GM12878 (cell line): ENCODE measurements at regions not wholly inside any gene's neighbourhood (a gene's known extent, or its start where the extent isn't known, plus 50 kb on each side); places are given as distances from the start of the nearest gene placed in this dataset.

Source experiments
- ATAC-seq: fragments of 200-7000 bp; cut with Tn5 transposase; 3 replicates; pipeline ENCODE4 v1.9.1; 2020; ENCODE audit warnings: mild to moderate bottlenecking, moderate library complexity
- BruUV-seq: library from RNA; stranded (reverse); fragments of 400-500 nt; replicated peaks from 2 replicates; lab custom pipeline; 2021; lab: Mats Ljungman, UMichigan
- CTCF ChIA-PET: fragments of 300-600 bp; sonication (Branson Sonifier 250); formaldehyde crosslinking; extraction: SDS; loops from one replicate; lab custom pipeline; 2021; ENCODE audit warnings: inconsistent platforms; lab: Yijun Ruan, JAX
- POLR2A ChIA-PET: fragments of 350-600 bp; formaldehyde crosslinking; extraction: SDS; loops from one replicate; lab custom pipeline; 2021; ENCODE audit warnings: inconsistent platforms; lab: Charles Lee
- RAD21 ChIA-PET: fragments of 300-600 bp; sonication (Branson Sonifier 250); formaldehyde crosslinking; loops from one replicate; lab custom pipeline; 2023; ENCODE audit warnings: antibody characterized with exemption; ENCODE audit not compliant: unreplicated experiment; lab: Charles Lee
- SMC1A ChIA-PET: fragments of 300-600 bp; sonication (Branson Sonifier 250); formaldehyde crosslinking; loops from one replicate; lab custom pipeline; 2023; ENCODE audit not compliant: unreplicated experiment, uncharacterized antibody; lab: Charles Lee
- DNase-seq: peaks from one replicate; pipeline ENCODE4 v3.0.0-alpha.2; 2011; ENCODE audit warnings: low read depth, low spot score
- FAIRE-seq: peaks from 3 replicates; lab custom pipeline; 2011; peaks lifted over from hg19 to GRCh38; lab: Jason Lieb, UNC
- H2AFZ ChIP-seq: 2 replicates; pipeline ENCODE4 v1.6.0; 2011; ENCODE audit warnings: low read depth, low read length, control low read depth; ENCODE audit not compliant: control insufficient read depth
- H3K27ac ChIP-seq: 2 replicates; pipeline ENCODE4 v1.5.1; 2011; ENCODE audit warnings: control low read depth; ENCODE audit not compliant: control insufficient read depth, insufficient read depth
- H3K27me3 ChIP-seq, 2 experiments: replicated peaks in 1 of 2; 2 replicates each; pipeline versions ENCODE4 v1.6.0 to v1.6.1; 2011; ENCODE audit warnings: low read length in 1 of 2; ENCODE audit not compliant: control insufficient read depth in 2 of 2, insufficient read depth in 2 of 2
- H3K36me3 ChIP-seq, 2 experiments: 2 replicates each; pipeline ENCODE4 v1.5.1; 2011; ENCODE audit warnings: low read length in 1 of 2; ENCODE audit not compliant: control insufficient read depth in 2 of 2, insufficient read depth in 2 of 2
- H3K4me1 ChIP-seq: 2 replicates; pipeline ENCODE4 v1.6.1; 2011; ENCODE audit warnings: mild to moderate bottlenecking, low read length, moderate library complexity, mixed read lengths; ENCODE audit not compliant: control insufficient read depth, insufficient read depth
- H3K4me2 ChIP-seq: 2 replicates; pipeline ENCODE4 v1.6.0; 2011; ENCODE audit warnings: control low read depth; ENCODE audit not compliant: control insufficient read depth, insufficient read depth
- H3K4me3 ChIP-seq: fragments of 200-600 bp; sonication (generic); 2 replicates; pipeline ENCODE4 v1.5.1; 2016
- H3K79me2 ChIP-seq: 2 replicates; pipeline ENCODE4 v1.6.0; 2011; ENCODE audit warnings: low read length; ENCODE audit not compliant: control insufficient read depth, insufficient read depth
- H3K9ac ChIP-seq: 2 replicates; pipeline ENCODE4 v1.8.0; 2011; ENCODE audit warnings: low read length, control low read depth, mixed read lengths; ENCODE audit not compliant: control insufficient read depth, insufficient read depth
- H3K9me3 ChIP-seq: replicated peaks from 3 replicates; pipeline ENCODE4 v1.5.1; 2011; ENCODE audit warnings: mild to moderate bottlenecking, low read length; ENCODE audit not compliant: control insufficient read depth, insufficient read depth
- H4K20me1 ChIP-seq: 2 replicates; pipeline ENCODE4 v1.6.0; 2011; ENCODE audit not compliant: control insufficient read depth, insufficient read depth
- CEBPB ChIP-seq, 2 experiments: fragments of 150-350 bp in 1 of 2; IDR thresholded peaks; 2 replicates each; pipeline ENCODE4 v1.6.1; 2012 to 2014; ENCODE audit warnings: low read depth in 2 of 2, low read length in 2 of 2, borderline replicate concordance in 1 of 2, inconsistent platforms in 1 of 2
- FOXM1 ChIP-seq: IDR thresholded peaks from 2 replicates; pipeline ENCODE4 v1.6.1; 2012; ENCODE audit warnings: low read depth, mild to moderate bottlenecking, inconsistent platforms, low read length, moderate library complexity
- HDGF ChIP-seq: fragments of 450-650 bp; IDR thresholded peaks from 2 replicates; pipeline ENCODE4 v1.6.1; 2016; ENCODE audit warnings: antibody characterized with exemption
- JUND ChIP-seq: IDR thresholded peaks from 2 replicates; pipeline ENCODE4 v1.6.1; 2012; ENCODE audit warnings: low read depth, mild to moderate bottlenecking, low read length, improper control_type of control experiment, moderate library complexity
- KDM1A ChIP-seq: fragments of 200-600 bp; sonication (generic); IDR thresholded peaks from 2 replicates; pipeline ENCODE4 v1.6.1; 2016; ENCODE audit warnings: borderline replicate concordance
- MTA3 ChIP-seq: IDR thresholded peaks from 2 replicates; pipeline ENCODE4 v1.6.1; 2012; ENCODE audit warnings: low read length, inconsistent platforms, borderline replicate concordance
- NFYA ChIP-seq: IDR thresholded peaks from 2 replicates; pipeline ENCODE4 v1.6.1; 2011; ENCODE audit warnings: low read depth, mild to moderate bottlenecking, low read length, improper control_type of control experiment, borderline replicate concordance
- PAX5 ChIP-seq: IDR thresholded peaks from 2 replicates; pipeline ENCODE4 v1.6.1; 2011; ENCODE audit warnings: low read depth, low read length, borderline replicate concordance
- POLR2AphosphoS2 ChIP-seq: IDR thresholded peaks from 2 replicates; pipeline ENCODE4 v1.6.1; 2011; ENCODE audit warnings: low read depth, mild to moderate bottlenecking, low read length, improper control_type of control experiment, moderate library complexity
- RBBP5 ChIP-seq: fragments of 200-600 bp; sonication (generic); conservative IDR thresholded peaks from 2 replicates; pipeline ENCODE4 v1.6.1; 2016
- SMC3 ChIP-seq: IDR thresholded peaks from 2 replicates; pipeline ENCODE4 v1.6.1; 2011; ENCODE audit warnings: low read length, improper control_type of control experiment, borderline replicate concordance
- SPI1 ChIP-seq: IDR thresholded peaks from 2 replicates; pipeline ENCODE4 v1.6.1; 2011; ENCODE audit warnings: low read depth, mild to moderate bottlenecking, low read length, moderate library complexity, borderline replicate concordance; ENCODE audit not compliant: insufficient read depth
- SREBF2 ChIP-seq: IDR thresholded peaks from 2 replicates; pipeline ENCODE4 v1.6.1; 2012; ENCODE audit warnings: mild to moderate bottlenecking, low read length
- ZBED1 ChIP-seq: IDR thresholded peaks from 2 replicates; pipeline ENCODE4 v1.6.1; 2016; ENCODE audit warnings: borderline replicate concordance
- ZNF384 ChIP-seq: IDR thresholded peaks from 2 replicates; pipeline ENCODE4 v1.6.1; 2012; ENCODE audit warnings: low read depth, mild to moderate bottlenecking, low read length, improper control_type of control experiment, borderline replicate concordance
- WGBS: methylation state at CpG from one replicate; pipeline ENCODE4 v1.1.6; 2016; ENCODE audit warnings: low lambda C conversion rate; ENCODE audit not compliant: insufficient replicate concordance, insufficient coverage; ENCODE audit errors: missing lambda C conversion rate; 5-methylcytosine and 5-hydroxymethylcytosine counted together
- in situ Hi-C: fragments of 300-500 bp; cut with MboI; formaldehyde crosslinking; loops from 9 replicates; pipeline ENCODE4 v1.14.3; 2018; ENCODE audit warnings: mixed read lengths
- intact Hi-C: fragments of 100-400 bp; cut with micrococcal nuclease; formaldehyde crosslinking; loops from one replicate; pipeline ENCODE4 v1.14.2; 2022; ENCODE audit not compliant: unreplicated experiment

DNA sequence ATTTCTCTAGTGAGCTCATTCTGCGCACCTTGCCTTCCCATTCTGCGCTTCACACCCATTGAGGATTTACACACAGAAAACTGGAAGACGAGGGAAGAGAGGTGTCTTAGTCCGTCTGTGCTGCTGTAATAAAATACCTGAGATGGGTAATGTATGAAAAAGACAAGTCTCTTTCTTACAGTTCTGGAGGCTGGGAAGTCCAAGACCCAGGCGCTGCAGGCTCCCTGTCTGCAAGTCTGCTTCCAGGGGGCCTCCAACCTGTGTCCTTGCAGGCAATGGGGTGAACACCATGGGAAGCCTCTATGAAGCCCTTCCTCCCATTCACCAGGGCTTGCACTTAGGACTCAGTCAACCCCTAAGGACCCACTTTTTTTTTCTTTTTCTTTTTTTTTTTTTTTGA is 245.0 kb downstream of the AUH start:
- BruUV-seq, result no TSS peak
- CTCF ChIA-PET, result no interaction called here

GRCh38 chr9:91117474-91117891 is 244.2 kb downstream of the AUH start:
- CTCF ChIA-PET, result no interaction called here

More for the DNA sequence above, 245.0 kb downstream of the AUH start:
- Histone ChIP-seq H4K20me1 (no peaks in the 10 kb centered on the region), H3K79me2 (no peaks in the 10 kb centered on the region), H3K9me3 (no peaks in the 10 kb centered on the region), H2AFZ (no peak overlapping the region), H3K27ac (no peak overlapping the region), H3K4me3 (no peak overlapping the region), H3K36me3 (no peaks in the 10 kb centered on the region), H3K9ac (no peak overlapping the region), H3K27me3 (peaks cover 4 to 5% of the 10 kb centered on the region in 2 experiments; a peak in 3 of 4 replicates), H3K4me1 (no peaks in the 10 kb centered on the region), H3K4me2 (no peak overlapping the region)
- ATAC-seq, result no peak
- RAD21 ChIA-PET, result no interaction called here
- in situ Hi-C loops (no loop called here), intact Hi-C loops (no loop called here)
- no peak for DNase-seq
- FAIRE-seq, result no peak
- POLR2A ChIA-PET, result no interaction called here
- TF ChIP-seq SMC3 (no peak), POLR2AphosphoS2 (no peak), FOXM1 (no peak), HDGF (no peak), PAX5 (no peak), NFYA (no peak), CEBPB (IDR thresholded peaks at IDR 0.05; ENCODE audit: borderline replicate concordance in 1 of 2, low read depth in 2 of 2, low read length in 2 of 2) (no peak), RBBP5 (no peak), ZNF384 (no peak), JUND (no peak), SREBF2 (no peak), MTA3 (no peak)
- SMC1A ChIA-PET, result no interaction called here
- 64% methylated on average over 5 of the region's 5 CpGs for WGBS

More at GRCh38 chr9:91117474-91117891, 244.2 kb downstream of the AUH start:
- in situ Hi-C loops, result no loop called here
- RAD21 ChIA-PET, result no interaction called here
- Histone ChIP-seq H3K27ac (no peak overlapping the region), H2AFZ (no peak overlapping the region), H3K27me3 (peaks cover 4 to 5% of the 10 kb centered on the region in 2 experiments; a peak in 3 of 4 replicates), H3K4me3 (no peak overlapping the region), H3K9ac (no peak overlapping the region), H3K9me3 (no peaks in the 10 kb centered on the region), H4K20me1 (no peaks in the 10 kb centered on the region), H3K4me1 (no peaks in the 10 kb centered on the region), H3K79me2 (no peaks in the 10 kb centered on the region), H3K36me3 (no peaks in the 10 kb centered on the region), H3K4me2 (no peak overlapping the region)
- no peak for DNase-seq
- POLR2A ChIA-PET, result no interaction called here
- no peak for FAIRE-seq
- WGBS, result 70% methylated on average over 26 of the region's 29 CpGs
- no peak for ATAC-seq
- BruUV-seq, result no TSS peak
- intact Hi-C loops, result no loop called here
- TF ChIP-seq KDM1A (no peak), SPI1 (no peak), ZBED1 (no peak)
- SMC1A ChIA-PET, result no interaction called here
